ENCODE measurements at regions not wholly inside any gene's neighbourhood (a gene's known extent, or its start where the extent isn't known, plus 50 kb on each side); places are given as distances from the start of the nearest gene placed in this dataset.

DNA sequence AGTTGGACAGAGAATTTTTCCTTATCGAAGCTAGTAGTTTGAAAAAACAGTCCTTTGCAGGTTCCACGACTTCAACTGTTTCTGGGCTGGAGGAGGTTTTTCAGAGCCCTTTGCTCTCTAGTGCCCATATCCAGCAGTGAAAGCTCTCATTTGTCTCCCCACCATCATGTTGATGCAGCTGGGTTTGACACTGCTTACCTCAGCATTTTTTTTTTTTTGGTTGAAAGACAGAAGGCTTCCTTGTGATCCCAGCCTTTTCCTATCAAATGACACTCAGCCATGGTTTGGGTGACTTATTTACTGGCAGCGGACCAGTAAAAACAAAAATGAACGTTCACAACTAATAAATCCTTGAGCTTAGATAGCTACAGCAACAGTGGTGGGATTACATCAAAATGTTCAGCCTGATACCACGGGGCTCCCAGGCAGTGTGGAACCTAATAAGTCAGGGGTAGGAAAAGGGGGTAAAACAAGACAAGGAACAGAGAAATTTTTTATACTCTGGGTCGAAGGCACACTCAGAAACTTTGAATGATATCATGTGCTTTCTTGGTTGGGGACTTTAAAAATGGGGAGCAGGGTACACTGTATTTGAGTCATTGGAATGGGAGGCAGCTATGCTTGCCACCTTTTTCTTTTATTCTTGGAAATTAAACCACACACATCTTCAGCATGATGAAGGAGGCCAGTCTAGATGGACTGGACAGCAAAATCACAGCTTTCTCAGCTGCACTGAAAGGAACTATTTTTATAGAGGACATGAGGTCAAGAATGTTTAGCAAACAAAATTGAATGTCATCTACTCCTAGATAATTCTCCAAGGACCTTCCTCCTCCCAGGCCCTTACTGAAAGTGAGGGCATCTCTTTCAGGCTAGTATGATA, 308.9 kb upstream of the MPDZ start:
- Mint-ChIP-seq H3K9me3 (ENCODE audit: unreplicated experiment) (no peaks in the 10 kb centered on the region), H3K36me3 (ENCODE audit: low read depth, unreplicated experiment) (peaks cover 4% of the 10 kb centered on the region), H3K27me3 (ENCODE audit: unreplicated experiment) (no peaks in the 10 kb centered on the region), H3K4me1 (ENCODE audit: unreplicated experiment) (peaks cover 15% of the 10 kb centered on the region), H3K4me3 (ENCODE audit: unreplicated experiment) (no peak overlapping the region), H3K27ac (ENCODE audit: unreplicated experiment) (no peak overlapping the region)
- DNase-seq (ENCODE audit: low spot score), result no peak
- TF ChIP-seq, protein P1, sequence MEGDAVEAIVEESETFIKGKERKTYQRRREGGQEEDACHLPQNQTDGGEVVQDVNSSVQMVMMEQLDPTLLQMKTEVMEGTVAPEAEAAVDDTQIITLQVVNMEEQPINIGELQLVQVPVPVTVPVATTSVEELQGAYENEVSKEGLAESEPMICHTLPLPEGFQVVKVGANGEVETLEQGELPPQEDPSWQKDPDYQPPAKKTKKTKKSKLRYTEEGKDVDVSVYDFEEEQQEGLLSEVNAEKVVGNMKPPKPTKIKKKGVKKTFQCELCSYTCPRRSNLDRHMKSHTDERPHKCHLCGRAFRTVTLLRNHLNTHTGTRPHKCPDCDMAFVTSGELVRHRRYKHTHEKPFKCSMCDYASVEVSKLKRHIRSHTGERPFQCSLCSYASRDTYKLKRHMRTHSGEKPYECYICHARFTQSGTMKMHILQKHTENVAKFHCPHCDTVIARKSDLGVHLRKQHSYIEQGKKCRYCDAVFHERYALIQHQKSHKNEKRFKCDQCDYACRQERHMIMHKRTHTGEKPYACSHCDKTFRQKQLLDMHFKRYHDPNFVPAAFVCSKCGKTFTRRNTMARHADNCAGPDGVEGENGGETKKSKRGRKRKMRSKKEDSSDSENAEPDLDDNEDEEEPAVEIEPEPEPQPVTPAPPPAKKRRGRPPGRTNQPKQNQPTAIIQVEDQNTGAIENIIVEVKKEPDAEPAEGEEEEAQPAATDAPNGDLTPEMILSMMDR (IDR thresholded peaks at IDR 0.05; ENCODE audit: unreplicated experiment), result no peak

- Mint-ChIP-seq H3K4me3 (ENCODE audit: unreplicated experiment) (no peak overlapping the region), H3K4me1 (ENCODE audit: unreplicated experiment) (peaks cover 18% of the 10 kb centered on the region), H3K9me3 (ENCODE audit: unreplicated experiment) (no peaks in the 10 kb centered on the region), H3K36me3 (ENCODE audit: low read depth, unreplicated experiment) (peaks cover 4% of the 10 kb centered on the region), H3K27ac (ENCODE audit: unreplicated experiment) (no peak overlapping the region), H3K27me3 (ENCODE audit: unreplicated experiment) (no peaks in the 10 kb centered on the region)
- TF ChIP-seq, protein P1 (IDR thresholded peaks at IDR 0.05; ENCODE audit: unreplicated experiment), result no peak
- DNase-seq (ENCODE audit: low spot score), result no peak
These were observed 308.1 kb upstream of the MPDZ start for GRCh38 chr9:13587571-13587970.

DNA sequence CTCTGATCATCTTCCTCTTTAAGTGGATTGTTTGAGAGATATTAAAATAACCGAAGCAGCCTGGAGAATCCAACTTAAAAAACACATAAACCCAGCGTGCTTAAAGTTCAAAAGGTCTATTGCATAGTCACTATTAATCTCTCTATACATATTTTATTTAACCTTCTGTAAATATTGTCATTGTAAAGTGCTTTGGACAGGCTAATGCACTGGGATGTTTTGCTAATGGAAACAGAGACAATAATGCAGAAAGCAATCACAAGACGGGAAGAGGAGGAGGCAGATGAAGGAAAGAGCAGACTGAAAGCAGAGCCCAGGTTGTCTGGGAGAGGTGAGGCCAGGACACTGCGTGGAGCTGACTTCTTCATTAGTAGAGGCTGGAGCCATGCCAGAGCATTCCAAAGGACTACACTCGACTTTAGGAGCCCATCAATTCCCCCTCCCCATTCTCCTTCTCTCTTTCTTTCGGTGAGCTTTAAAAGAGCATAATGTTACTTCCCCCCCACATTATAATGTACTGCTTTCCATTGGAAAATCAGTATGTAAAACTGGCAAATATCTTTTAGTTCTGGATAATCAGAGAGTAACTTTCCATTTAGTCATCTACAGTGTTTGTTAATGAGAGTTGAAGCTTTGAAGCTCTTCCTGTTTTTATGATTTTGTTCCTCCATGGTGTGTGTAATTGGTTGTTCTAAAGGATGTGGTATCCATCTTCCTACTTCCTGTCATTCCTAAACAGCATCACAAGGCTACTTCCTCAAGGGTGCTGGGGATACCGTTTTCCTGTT, 307.3 kb upstream of the MPDZ start:
- peak; percentile 12 for DNase-seq (ENCODE audit: low spot score)
- peaks cover 19% of the 10 kb centered on the region for H3K4me1 Mint-ChIP-seq (ENCODE audit: unreplicated experiment)

DNA sequence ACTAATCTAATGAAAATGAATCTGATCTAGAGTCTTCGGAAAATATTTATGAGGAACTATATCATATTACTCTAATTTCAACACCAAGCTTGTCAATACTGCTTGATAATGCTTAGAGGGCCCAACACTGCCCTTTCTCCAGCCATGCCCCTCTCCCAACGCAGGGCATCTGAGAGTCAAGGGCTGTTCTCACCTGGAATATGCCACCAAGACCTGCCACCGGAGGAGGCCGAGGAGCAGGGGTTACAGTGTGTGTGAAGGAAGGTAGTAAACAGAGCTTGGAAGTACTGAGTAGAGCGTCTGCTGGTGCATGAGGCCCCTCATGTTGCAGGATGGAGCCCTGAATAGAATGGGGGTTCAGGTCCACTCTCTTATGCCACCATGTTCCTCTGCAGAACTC, 301.3 kb upstream of the MPDZ start:
- DNase-seq (ENCODE audit: low spot score), result no peak
- no peaks in the 10 kb centered on the region for H3K36me3 Mint-ChIP-seq (ENCODE audit: low read depth, unreplicated experiment)
- H3K27ac Mint-ChIP-seq (ENCODE audit: unreplicated experiment), result no peak overlapping the region

More for the DNA sequence above, 307.3 kb upstream of the MPDZ start:
- Mint-ChIP-seq H3K36me3 (ENCODE audit: low read depth, unreplicated experiment) (peaks cover 4% of the 10 kb centered on the region), H3K27ac (ENCODE audit: unreplicated experiment) (no peak overlapping the region), H3K9me3 (ENCODE audit: unreplicated experiment) (no peaks in the 10 kb centered on the region), H3K4me3 (ENCODE audit: unreplicated experiment) (no peak overlapping the region), H3K27me3 (ENCODE audit: unreplicated experiment) (no peaks in the 10 kb centered on the region)
- TF ChIP-seq, protein P1 (IDR thresholded peaks at IDR 0.05; ENCODE audit: unreplicated experiment), result no peak

More for the DNA sequence above, 301.3 kb upstream of the MPDZ start:
- Mint-ChIP-seq H3K27me3 (ENCODE audit: unreplicated experiment) (peaks cover 3% of the 10 kb centered on the region), H3K4me1 (ENCODE audit: unreplicated experiment) (peaks cover 27% of the 10 kb centered on the region), H3K9me3 (ENCODE audit: unreplicated experiment) (no peaks in the 10 kb centered on the region), H3K4me3 (ENCODE audit: unreplicated experiment) (no peak overlapping the region)
- TF ChIP-seq, protein P1 (IDR thresholded peaks at IDR 0.05; ENCODE audit: unreplicated experiment), result no peak

Measured in endothelial cell (in vitro differentiated cells).